K562 (cell line): ENCODE measurements at regions not wholly inside any gene's neighbourhood (a gene's known extent, or its start where the extent isn't known, plus 50 kb on each side); places are given as distances from the start of the nearest gene placed in this dataset.

Experiments used
- CEBPB ChIP-seq: fragments of 450-650 bp; IDR thresholded peaks from 2 replicates; pipeline ENCODE4 v1.6.1; 2016; ENCODE audit warnings: missing genetic modification characterization, missing compliant biosample characterization
- POLR2AphosphoS5 ChIP-seq: IDR thresholded peaks from 2 replicates; pipeline ENCODE4 v1.6.1; 2011; ENCODE audit warnings: mild to moderate bottlenecking, low read depth, low read length, moderate library complexity; ENCODE audit not compliant: control insufficient read depth, insufficient read depth
- ZSCAN29 ChIP-seq: fragments of 450-650 bp; IDR thresholded peaks from 2 replicates; pipeline ENCODE4 v1.6.1; 2017
- TF ChIP-seq, protein P1 (sequence below), 3 experiments: IDR thresholded peaks in 2 of 3; conservative IDR thresholded peaks in 1 of 3; 2 replicates each; pipeline ENCODE4 v1.5.1; 2011 to 2012; ENCODE audit warnings: low read length in 3 of 3, mild to moderate bottlenecking in 3 of 3, control low read depth in 2 of 3, improper control_type of control experiment in 1 of 3, inconsistent platforms in 1 of 3, low read depth in 1 of 3, mixed read lengths in 1 of 3, moderate library complexity in 1 of 3; ENCODE audit not compliant: insufficient read depth in 2 of 3

DNA sequence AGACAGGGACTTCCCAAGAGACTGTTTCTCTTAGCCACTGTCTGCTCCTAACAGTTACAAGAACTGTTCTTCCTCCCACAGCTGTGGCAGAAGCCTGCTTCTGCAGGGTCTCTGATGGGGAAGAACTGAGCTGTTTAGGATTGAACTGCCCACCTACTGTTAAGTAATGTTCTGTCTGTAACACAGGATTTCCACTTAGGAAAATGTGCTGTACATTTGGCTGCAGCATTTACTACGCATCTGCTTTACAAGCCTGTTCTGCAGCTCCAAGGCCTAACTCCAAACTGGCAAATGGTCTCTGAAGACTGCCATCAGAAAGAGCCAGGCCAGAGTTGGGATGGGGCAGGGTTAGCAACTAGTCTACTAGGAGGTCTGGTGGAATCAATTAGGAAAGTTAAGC lies 87.8 kb upstream of the UPP2 start:
- TF ChIP-seq, protein P1, sequence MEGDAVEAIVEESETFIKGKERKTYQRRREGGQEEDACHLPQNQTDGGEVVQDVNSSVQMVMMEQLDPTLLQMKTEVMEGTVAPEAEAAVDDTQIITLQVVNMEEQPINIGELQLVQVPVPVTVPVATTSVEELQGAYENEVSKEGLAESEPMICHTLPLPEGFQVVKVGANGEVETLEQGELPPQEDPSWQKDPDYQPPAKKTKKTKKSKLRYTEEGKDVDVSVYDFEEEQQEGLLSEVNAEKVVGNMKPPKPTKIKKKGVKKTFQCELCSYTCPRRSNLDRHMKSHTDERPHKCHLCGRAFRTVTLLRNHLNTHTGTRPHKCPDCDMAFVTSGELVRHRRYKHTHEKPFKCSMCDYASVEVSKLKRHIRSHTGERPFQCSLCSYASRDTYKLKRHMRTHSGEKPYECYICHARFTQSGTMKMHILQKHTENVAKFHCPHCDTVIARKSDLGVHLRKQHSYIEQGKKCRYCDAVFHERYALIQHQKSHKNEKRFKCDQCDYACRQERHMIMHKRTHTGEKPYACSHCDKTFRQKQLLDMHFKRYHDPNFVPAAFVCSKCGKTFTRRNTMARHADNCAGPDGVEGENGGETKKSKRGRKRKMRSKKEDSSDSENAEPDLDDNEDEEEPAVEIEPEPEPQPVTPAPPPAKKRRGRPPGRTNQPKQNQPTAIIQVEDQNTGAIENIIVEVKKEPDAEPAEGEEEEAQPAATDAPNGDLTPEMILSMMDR (IDR thresholded peaks at IDR 0.05 in 2 of 3, conservative IDR thresholded peaks at IDR 0.05 in 1 of 3; ENCODE audit: insufficient read depth in 2 of 3, low read depth in 1 of 3, low read length in 3 of 3): no peak
- TF ChIP-seq POLR2AphosphoS5 (no peak), ZSCAN29 (no peak), CEBPB (tag) (no peak)
